DMS 273 treated with DMSO at 0.1 percent for 48 hours (cell line): ENCODE measurements at regions not wholly inside any gene's neighbourhood (a gene's known extent, or its start where the extent isn't known, plus 50 kb on each side); places are given as distances from the start of the nearest gene placed in this dataset.
"Not testable (repeated sequence)": the region's sequence is repeated elsewhere in the genome, so short reads cannot be mapped to it uniquely, and the experiment has no call there.

Source experiments
- DNase-seq: peaks from one replicate; lab custom pipeline; 2025; lab: John Stamatoyannopoulos, UW

DNA sequence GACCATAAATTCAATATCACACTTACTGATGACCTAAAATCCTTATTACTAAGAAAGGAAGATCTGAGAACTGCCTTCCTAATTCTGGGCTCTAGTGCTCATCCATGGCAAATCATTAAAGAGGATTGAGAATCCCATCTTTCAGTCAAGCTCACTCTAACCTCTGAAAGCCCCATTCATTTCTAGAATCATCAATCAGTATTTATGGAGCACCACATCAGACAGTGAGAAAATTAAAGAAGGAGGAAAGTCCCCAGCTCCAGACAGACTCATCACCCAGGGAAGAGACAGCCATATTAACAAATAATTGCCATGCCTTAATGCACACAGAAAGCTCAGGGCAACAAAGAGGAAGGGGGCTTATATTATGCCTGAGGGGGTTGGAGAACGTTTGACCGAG lies 256.1 kb upstream of the SOX9 start:
- no peak for DNase-seq

DNA sequence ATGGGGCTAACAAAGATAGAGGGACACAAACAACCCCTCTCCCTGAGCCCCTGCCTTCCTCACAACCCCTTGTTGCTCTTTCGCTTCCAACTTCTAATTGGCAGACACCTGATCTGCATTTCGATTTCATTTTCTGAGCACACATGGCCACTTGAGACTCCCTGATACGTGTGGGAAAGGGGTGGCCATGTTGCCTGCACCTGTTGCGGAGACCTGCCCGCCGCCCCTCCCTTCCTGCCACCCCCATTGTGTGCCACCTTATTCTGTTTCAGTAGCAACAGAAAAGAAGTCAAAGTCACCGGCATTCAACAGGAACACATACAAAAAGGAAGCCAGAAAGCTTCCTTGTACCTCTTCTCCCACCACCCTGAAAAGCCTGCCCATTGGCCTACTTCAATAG lies 254.7 kb upstream of the SOX9 start:
- DNase-seq = no peak

DNA sequence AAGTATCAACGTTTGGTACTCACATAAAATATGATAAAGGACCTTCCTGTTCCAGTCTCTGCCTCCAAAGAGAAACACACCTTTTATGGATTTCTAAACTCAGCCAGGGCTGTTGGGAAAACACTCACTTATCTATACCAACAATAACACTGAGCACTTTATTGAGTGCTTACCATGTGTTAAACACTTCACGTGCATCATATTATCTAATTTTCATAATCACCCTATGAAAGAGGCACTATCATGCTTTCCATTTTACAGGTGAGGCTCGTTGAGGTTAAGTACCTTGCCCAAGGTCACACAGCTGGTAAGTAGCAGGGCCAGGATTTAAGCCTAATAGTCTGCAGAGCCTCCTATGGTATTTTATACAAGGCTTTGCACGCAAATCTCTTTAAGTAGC lies 251.5 kb upstream of the SOX9 start:
- no peak for DNase-seq

DNA sequence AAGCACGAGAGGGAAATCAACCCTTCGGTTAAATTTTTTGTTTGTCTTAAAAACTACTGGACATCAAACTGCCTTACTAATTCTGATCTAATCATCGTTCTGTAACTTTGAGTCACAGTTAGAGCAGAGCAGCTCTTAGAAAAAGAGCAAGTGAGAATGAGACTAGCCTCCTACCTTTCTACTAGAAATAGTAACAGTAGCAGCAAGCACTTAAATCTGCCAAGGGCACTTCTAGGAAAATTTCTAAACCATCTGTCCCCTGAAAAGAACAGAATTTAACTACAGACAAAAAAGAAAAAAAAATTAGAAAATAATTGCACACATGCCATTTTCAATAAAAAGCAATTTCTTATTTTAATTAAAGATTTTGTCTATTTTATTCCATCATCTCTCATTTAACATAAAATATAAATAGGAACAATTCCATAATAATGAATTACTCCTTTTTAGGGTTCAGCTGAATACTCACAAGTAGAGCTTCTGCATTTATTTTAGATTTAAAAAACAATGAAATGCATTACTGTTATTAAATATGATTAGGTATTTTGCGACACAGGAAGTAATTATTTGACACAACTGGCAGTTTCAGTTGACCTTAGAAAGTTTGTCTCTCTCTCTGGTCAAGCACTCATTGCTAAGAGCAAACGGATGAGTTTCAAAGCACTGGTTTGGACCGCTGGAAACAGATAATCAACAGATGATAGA lies 250.8 kb upstream of the SOX9 start:
- no peak for DNase-seq

DNA sequence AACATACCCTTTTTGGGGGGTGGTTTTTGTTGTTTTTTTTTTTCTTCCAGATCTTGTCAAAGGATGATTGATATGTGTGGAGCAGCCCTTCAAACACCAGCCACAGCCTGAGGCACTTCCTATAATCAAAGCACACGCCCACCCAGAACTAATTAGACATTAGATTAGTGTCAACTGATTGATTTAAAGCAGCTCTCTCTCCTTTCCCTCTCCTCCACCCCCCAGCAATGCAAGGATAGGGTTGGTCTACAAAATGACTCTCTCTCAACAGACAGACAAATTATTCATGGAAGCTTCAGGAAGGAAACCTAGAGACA lies 250.3 kb upstream of the SOX9 start:
- no peak for DNase-seq

DNA sequence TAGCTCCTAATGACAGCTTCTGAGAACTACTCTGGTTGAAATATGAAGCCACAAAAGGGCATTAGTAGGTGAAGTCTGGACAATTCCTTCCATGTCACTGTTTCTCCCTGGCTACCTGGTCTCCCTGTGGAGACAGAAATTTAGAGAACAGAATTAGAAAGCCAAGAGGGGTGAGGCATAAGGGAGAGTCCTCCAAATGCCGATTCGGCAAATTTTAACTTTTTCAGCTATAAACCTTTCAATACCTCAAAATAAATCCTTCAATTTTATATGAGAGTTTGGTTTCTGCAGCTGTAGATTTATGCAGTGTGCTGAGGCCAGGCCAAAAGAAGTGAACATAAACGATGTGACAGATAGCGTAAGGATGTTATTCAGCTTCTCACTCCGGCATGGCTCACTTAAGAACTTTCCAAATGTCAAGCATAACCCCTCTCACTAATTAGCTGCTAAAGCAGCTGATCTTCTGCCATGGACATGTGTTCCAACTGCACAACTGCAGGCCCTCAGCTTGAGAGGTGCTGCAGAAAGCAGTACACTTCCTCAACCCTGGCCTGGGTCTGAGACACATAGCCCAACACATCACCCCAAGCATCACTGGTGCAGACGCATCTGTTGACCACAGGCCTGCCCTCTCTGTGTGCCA lies 247.9 kb upstream of the SOX9 start:
- DNase-seq = no peak

DNA sequence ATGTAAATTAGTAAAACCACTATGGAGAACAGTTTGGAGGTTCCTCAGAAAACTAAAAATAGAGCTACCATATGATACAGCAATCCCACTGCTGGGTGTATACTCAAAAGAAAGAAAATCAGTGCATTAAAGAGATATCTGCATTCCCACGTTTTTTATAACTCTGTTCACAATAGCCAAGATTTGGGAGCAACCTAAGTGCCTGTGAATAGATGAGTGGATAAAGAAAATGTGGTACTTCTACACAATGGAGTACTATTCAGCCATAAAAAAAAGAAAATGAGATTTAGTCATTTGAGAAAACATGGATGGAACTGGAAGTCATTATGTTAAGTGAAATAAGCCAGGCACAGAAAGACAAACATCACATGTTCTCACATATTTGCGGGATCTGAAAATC lies 246.0 kb upstream of the SOX9 start:
- not testable (repeated sequence) for DNase-seq

DNA sequence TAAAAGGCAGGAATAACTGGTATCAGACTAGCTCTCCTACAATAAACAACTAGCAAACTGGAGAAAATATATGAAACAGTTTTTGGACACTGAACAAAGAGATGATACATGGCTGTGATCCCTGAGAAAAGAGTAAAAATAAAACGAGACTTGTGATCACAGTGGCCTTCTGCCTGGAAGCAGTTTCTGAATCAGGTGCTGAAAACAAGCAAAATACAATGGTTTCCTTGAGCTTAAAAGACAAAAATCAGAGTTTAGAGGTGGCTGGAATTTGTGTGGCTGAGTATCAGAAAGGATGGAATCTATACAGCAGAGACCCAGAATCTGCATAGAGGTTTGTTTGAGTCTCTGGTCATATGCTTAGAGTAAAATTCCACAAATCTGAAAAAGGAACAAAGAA lies 242.5 kb upstream of the SOX9 start:
- DNase-seq = no peak

DNA sequence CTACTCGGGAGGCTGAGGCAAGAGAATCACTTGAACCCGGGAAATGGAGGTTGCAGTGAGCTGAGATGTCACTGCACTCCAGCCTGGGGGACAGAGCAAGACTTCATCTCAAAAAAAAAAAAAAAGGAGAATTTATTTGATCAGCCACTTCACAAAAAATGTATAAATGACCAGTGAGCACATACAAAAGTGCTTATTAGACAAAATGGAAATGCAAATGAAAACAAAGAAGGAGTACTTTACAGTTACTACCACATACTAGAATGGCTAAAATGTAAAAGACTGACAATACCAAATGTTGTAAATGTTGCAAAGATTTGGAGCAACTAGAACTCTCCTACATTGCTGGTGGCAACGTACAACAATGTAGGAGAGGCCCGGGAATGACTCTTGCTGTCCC lies 241.8 kb upstream of the SOX9 start:
- DNase-seq = no peak

DNA sequence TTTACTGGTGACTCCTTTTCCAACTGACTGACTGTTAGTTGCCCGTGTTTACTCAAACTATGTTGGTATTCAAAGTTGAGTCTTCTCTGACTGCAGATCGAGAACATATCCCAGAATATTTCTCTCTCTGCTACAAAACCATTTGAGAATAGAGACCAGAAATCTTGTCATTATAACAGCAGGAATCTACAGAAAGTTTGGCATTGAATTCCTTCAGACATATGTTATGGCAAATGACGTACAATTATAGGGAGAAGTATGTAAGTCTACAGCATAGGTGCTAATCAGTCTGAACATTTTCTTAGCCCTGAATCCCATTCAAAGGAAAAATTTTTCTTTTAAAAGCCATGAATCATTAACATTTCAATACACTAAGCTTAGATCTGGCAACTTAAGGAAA lies 239.8 kb upstream of the SOX9 start:
- DNase-seq = no peak

DNA sequence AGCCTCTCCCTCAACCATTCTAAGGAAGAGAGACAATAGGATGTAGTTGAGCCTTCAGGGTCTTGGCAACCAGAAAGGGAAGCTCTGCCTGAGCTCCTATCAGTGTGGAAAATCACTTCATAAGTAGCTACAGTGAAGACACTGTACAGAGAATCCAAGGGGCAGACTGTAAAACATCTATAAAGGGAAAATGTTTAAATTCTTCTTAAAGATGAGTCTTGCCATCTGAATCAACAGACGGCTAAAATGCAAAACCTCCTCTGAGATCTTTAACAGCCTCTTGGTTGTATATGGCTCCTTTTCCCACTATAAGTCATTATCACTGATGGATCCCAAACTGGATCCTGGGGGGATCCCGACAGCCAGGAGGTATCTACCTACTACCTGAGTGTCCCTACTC lies 239.2 kb upstream of the SOX9 start:
- no peak for DNase-seq

DNA sequence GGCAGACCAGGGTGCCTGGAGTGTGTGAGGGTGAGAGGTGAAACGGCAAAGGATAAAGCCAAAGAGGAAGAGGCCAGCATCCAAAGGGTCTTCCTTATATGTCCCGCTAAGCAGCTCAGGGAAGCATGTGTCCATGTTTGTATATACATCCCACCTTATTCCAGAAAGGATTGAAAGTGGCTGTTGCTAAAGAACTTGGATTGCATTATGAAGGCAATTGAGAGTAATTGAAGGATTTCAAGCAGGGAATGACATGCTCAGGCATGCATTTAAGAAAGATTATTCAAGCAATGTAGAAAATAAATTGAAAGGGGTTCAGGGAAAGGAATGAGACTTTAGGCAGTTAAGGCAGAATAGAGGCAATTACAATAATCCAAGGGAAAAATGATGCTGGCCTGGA lies 237.6 kb upstream of the SOX9 start:
- no peak for DNase-seq

DNA sequence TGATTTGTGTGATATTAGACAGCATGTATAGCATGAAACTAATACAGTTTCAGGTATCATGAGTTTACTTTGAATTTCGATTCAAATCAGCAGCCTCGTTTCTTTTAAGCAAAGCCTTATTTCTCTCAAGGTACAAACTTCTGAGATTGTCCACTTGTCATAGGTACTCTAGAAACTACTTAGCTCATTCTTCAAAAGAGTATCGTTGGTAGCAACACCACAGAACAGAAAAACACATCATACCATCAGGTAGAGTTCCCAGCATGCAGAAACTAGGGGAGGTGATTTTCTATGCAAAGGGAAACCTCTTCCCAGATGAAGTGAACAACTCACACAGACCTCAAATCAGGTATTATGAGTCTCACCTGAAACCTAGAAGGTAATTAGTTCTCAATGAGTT lies 237.0 kb upstream of the SOX9 start:
- DNase-seq = no peak

DNA sequence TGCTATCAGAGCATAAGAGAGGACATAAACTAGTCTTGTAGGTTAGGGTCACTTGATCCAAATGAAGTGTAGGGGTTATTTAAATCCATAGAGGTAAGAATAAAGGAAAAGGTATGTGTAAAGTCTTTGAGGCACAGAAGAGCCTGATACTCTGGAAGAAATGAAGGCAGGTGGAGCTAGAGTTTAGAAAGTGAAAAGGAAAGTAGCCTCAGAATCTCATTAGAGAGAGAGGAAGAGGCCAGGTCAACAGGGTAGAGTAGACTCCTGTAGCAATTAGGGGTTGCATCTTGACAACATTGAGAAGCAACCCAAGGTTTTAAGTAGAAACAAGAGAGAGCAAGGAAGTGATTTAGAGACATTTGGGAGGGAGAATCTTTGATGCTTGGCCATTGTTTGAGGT lies 235.2 kb upstream of the SOX9 start:
- no peak for DNase-seq

DNA sequence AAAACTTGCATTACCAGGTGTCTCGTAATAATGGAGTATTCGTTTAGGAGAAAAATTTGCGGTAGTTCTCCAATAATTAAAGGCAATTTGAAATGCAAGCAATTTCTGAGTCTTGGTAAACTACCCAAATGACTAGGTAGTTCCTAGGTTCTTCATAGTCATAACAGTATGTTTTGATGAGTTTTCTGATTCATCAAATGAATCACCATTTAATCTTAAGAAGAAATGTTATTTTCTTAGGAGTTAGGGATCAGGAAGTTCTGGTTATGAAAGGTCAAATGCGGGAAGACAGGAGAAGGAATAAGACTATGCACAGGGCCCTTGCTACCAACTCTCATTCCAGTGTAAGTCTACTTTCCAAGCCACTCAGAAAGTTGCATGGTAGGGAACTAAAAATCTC lies 221.5 kb upstream of the SOX9 start:
- no peak for DNase-seq

DNA sequence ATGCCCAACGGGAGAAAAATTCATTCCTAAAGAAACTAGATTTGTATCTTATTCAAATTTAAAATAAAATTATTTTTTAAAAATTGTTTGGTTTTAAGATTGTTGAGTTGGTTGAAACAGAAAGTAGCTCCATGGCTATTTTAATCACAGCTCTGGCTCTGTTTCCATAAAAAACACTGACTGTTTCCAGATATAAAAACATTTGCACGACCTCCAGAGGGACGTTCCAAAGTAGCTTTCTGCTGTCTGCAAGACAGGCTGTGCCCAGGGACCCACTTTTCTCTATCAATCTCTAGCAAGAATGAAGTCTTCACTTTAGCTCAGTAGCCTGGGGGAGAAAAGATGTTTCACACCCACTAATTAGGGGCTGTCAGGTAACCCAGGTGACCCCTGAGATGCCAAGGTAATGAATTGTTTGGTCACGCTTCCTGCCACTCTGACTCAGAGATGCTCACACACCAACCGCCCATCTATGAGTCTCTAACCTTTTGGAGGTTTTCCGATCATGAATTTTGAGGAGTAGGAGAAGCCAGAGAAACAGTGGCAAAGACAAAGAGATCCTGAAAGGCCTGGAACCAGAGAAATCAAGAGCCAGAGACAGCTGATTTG lies 220.1 kb upstream of the SOX9 start:
- DNase-seq = no peak

DNA sequence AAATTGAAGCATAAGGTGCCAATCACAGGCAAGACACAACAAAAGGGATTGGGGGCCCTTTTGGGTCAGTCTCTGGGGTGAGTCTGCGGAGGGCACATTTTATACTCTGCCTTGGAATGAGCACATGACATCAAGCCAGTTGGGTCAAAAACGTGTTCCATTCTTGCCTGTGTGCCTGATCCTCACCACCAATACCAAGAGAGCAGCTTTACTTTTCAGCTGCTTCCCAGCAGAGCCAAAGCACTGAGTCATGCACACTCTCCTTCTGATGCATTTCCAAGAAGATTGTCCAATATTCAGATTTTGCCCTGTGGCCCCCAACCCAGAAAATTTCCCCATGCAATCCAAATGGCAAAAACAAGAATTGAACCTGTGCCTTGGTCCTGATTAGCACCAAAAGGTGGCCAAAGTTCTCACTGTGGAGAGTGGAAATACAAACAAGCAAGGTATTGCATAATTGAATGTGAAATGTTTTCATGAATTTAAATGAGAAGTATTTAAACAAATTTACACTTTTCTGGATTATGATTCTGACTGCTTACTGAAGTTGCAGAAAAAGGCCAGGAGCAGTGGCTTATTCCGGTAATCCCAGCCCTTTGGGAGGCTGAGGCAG lies 217.8 kb upstream of the SOX9 start:
- no peak for DNase-seq

DNA sequence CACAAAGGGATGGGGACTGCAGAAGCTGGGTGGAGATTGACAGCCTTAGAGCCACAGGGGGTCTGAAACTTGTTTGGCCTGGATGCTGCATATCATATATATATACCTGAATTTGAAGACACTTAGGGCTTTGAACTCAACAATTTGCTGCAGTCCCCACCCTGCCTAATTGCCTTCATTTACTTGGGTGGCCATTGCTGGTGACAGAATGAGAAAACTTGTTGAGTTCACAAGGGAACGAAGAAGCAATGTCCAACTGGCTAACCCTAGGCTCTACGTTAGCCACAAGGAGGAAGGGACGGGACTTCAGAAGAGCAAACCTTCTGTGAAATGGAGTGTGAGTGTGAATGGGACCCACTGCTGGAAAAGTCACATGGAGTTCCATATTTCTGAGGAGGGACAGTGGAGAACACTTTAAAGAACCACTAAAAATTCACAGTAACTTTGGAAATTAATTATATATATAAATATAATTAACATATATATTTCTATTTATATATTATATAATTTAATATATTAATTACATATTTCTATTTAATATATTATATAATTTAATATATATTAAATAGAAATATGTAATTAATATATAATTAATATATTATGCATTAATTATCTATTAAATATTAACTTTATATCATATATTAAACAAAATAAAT lies 215.3 kb upstream of the SOX9 start:
- DNase-seq = no peak

DNA sequence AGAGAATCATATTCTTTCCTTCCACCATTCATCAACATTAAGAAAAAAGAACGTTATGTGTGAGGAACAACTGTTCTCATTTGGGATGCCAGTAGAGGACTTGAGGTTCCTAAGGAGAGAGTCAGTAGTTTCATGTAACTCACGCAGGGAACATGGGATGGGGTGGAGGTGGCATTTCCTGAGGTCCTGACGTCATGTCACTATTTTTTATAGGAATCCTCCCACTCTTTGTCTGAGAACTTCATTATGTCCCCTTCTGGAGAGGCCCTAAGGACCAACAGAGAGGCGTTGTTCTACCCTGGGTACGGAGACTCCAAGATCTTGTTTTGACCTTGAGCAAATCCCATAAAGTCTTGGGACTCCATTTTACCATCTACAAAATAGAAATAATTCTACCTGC lies 211.7 kb upstream of the SOX9 start:
- no peak for DNase-seq

DNA sequence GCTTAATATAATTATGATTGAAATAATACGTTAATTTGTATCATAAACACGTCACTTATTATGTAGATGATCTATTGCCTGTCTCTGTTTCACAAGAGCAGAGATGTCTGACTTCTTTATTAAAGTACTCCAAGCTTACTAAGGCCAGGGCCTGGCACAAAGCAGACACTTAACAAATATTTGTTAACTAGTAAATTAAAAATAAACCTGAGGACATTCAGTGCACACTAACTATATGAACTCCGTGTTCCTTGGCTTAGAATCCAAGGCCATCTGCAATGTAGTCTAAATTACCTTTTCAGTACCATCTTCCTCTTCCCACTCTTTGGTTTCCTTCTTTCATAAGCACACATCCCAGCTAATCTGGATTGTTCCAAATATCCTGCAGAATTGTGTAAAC lies 210.8 kb upstream of the SOX9 start:
- no peak for DNase-seq

DNA sequence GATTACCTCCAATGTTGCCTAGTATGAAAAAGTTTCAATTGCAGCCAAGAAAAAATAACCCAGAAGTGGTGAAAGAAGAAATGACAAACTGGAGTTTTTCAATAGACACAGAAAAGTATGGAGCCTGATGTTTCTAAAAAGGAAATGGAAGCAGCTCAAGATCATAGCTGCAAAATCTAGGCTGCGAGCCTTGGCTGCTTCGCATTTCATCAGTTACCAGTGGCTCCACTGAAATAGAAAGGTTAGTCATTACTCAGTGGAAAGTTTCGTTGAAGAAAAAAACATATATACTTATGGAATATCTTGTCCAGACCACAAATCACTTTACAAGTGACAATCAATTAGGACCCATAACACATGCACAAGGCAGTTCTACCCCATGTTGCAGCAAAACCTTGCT lies 206.8 kb upstream of the SOX9 start:
- no peak for DNase-seq

DNA sequence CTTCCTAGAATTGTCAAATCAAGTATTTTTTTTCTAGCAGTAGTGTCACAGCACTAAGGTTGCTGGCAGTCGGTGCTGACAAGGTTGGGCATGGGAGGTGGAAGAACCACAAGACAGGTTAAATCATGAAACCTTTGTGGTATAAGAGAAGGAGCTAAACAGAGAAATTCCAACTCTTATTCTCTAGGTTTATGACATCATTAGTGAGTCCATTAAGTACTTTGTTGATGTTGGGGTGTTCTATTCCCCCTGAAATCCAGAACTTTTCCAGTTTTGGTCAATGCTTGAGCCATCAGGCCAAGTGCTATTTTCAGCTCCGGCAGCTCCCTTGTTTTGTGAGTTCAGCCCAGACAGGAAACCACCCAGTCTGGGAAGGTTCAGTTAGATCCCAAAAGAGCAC lies 206.0 kb upstream of the SOX9 start:
- DNase-seq = no peak

DNA sequence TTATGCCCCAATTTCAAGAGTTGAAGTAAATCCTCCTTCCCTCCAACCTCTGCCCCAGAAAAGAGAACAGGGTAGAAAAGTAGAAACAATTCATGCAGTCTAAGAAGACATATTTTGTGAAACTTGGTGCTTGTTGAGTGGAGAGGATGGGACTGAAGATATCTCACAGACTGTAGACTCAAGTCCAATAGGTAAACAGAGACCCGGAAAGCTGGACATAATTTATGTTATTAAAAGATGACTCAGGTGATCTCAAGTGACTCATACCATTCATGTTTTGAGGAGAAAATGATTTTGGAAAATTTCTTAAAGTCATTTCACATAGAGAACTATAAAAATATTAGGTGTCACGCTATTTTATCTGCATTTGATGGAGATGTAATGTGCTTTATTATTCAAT lies 203.1 kb upstream of the SOX9 start:
- DNase-seq = no peak
